Peyer's patch (tissue), 4 donors: ENCODE measurements at regions not wholly inside any gene's neighbourhood (a gene's known extent, or its start where the extent isn't known, plus 50 kb on each side); places are given as distances from the start of the nearest gene placed in this dataset.

Source experiments
- DNase-seq, 3 donors: peaks; one replicate each; pipeline ENCODE4 v3.0.0-alpha.2; 2017 to 2019
- H3K27ac ChIP-seq, 4 donors: fragments of 200-600 bp; sonication (generic); one replicate each; pipeline ENCODE4 v1.5.1; 2016 to 2019
- H3K27me3 ChIP-seq, 2 donors: fragments of 200-600 bp; sonication (generic); one replicate each; pipeline ENCODE4 v1.5.1; 2019
- H3K36me3 ChIP-seq, 3 donors: fragments of 200-600 bp; sonication (generic); one replicate each; pipeline ENCODE4 v1.5.1; 2016 to 2019
- H3K4me1 ChIP-seq, 4 donors: fragments of 200-600 bp; sonication (generic); one replicate each; pipeline ENCODE4 v1.5.1; 2016 to 2019
- H3K4me3 ChIP-seq, 4 donors: fragments of 200-600 bp; sonication (generic); 1 replicate in 3 of 4; 2 replicates in 1 of 4; pipeline ENCODE4 v1.5.1; 2016 to 2019; ENCODE audit warnings: mild to moderate bottlenecking in 1 of 4
- H3K9me3 ChIP-seq, 4 donors: fragments of 200-600 bp; sonication (generic); one replicate each; pipeline ENCODE4 v1.5.1; 2016 to 2019; ENCODE audit warnings: mild to moderate bottlenecking in 1 of 4
- CTCF ChIP-seq, 6 experiments: fragments of 450-650 bp in 4 of 6; fragments of 200-600 bp in 2 of 6; sonication (generic) in 1 of 6; IDR thresholded peaks; one replicate each; pipeline ENCODE4 v1.5.1; 2017 to 2019; ENCODE audit warnings: antibody characterized with exemption in 6 of 6, mild to moderate bottlenecking in 3 of 6, moderate library complexity in 1 of 6
- POLR2A ChIP-seq, 2 donors: fragments of 450-650 bp; IDR thresholded peaks; one replicate each; pipeline ENCODE4 v1.5.1; 2017; ENCODE audit warnings: antibody characterized with exemption in 2 of 2, mild to moderate bottlenecking in 2 of 2, moderate library complexity in 2 of 2

- Histone ChIP-seq H3K27me3 (no peaks in the 10 kb centered on the region), H3K4me3 (no peak overlapping the region), H3K36me3 (no peaks in the 10 kb centered on the region), H3K4me1 (no peaks in the 10 kb centered on the region), H3K27ac (no peak overlapping the region), H3K9me3 (no peaks in the 10 kb centered on the region)
- TF ChIP-seq POLR2A (IDR thresholded peaks at IDR 0.05) = no peak
- no peak for TF ChIP-seq CTCF (IDR thresholded peaks at IDR 0.05)
- DNase-seq = no peak
These were observed 136.9 kb upstream of the THSD7B start for GRCh38 chr2:136628490-136628889.

DNA sequence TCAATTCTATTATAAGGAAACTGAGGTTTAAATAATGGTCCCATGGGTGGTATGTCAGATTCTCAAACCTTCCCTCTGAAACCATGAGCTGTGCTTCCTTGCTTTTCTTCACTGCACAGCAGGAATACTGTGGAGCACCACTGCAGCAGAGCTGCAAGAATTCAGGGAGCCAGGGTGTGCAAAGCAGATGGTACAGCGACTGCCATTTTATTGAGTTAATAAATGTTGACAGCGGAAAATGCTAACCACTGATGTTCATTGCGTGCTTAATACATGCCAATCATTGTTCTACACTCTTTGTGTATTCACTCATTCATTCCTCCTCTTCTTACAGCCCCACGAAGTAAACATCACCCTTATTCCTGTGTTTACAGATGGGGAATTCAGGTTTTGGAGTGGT is 152.2 kb upstream of the THSD7B start:
- Histone ChIP-seq H3K27me3 (no peaks in the 10 kb centered on the region), H3K36me3 (no peaks in the 10 kb centered on the region), H3K4me1 (no peaks in the 10 kb centered on the region), H3K27ac (no peak overlapping the region), H3K9me3 (no peaks in the 10 kb centered on the region), H3K4me3 (no peak overlapping the region)
- no peak for DNase-seq
- TF ChIP-seq POLR2A (IDR thresholded peaks at IDR 0.05) = no peak
- TF ChIP-seq CTCF (IDR thresholded peaks at IDR 0.05) = no peak

GRCh38 chr2:136612079-136612478 is 153.3 kb upstream of the THSD7B start:
- TF ChIP-seq POLR2A (IDR thresholded peaks at IDR 0.05) (no peak), CTCF (IDR thresholded peaks at IDR 0.05) (no peak)
- Histone ChIP-seq H3K27ac (no peak overlapping the region), H3K4me1 (no peaks in the 10 kb centered on the region), H3K27me3 (no peaks in the 10 kb centered on the region), H3K4me3 (no peak overlapping the region), H3K9me3 (no peaks in the 10 kb centered on the region), H3K36me3 (no peaks in the 10 kb centered on the region)
- DNase-seq = no peak

GRCh38 chr2:136611451-136611850 is 153.9 kb upstream of the THSD7B start:
- H3K4me3 ChIP-seq = no peak overlapping the region
- no peaks in the 10 kb centered on the region for H3K36me3 ChIP-seq
- no peak overlapping the region for H3K27ac ChIP-seq
- no peak for DNase-seq
- no peaks in the 10 kb centered on the region for H3K27me3 ChIP-seq
- H3K9me3 ChIP-seq = no peaks in the 10 kb centered on the region
- H3K4me1 ChIP-seq = no peaks in the 10 kb centered on the region
- TF ChIP-seq CTCF (IDR thresholded peaks at IDR 0.05) = no peak
- TF ChIP-seq POLR2A (IDR thresholded peaks at IDR 0.05) = no peak

- no peak overlapping the region for H3K4me3 ChIP-seq
- TF ChIP-seq CTCF (IDR thresholded peaks at IDR 0.05) (no peak), POLR2A (IDR thresholded peaks at IDR 0.05) (no peak)
- H3K9me3 ChIP-seq = no peaks in the 10 kb centered on the region
- no peaks in the 10 kb centered on the region for H3K4me1 ChIP-seq
- H3K27me3 ChIP-seq = no peaks in the 10 kb centered on the region
- no peak overlapping the region for H3K27ac ChIP-seq
- no peak for DNase-seq
- no peaks in the 10 kb centered on the region for H3K36me3 ChIP-seq
These were observed 182.6 kb upstream of the THSD7B start for GRCh38 chr2:136582628-136583205.

GRCh38 chr2:136572335-136572734 is 193.0 kb upstream of the THSD7B start:
- Histone ChIP-seq H3K4me3 (no peak overlapping the region), H3K27me3 (no peaks in the 10 kb centered on the region), H3K27ac (no peak overlapping the region), H3K36me3 (no peaks in the 10 kb centered on the region), H3K9me3 (no peaks in the 10 kb centered on the region), H3K4me1 (no peaks in the 10 kb centered on the region)
- no peak for TF ChIP-seq CTCF (IDR thresholded peaks at IDR 0.05)
- TF ChIP-seq POLR2A (IDR thresholded peaks at IDR 0.05) = no peak
- no peak for DNase-seq
